Stimulated activated CD8-positive, alpha-beta memory T cell treated with anti-CD3 and anti-CD28 coated beads, Interleukin-12 subunit alpha, Interleukin-12 subunit beta, amount 100 ng/mL, for 24 hours (primary cell): ENCODE measurements at regions not wholly inside any gene's neighbourhood (a gene's known extent, or its start where the extent isn't known, plus 50 kb on each side); places are given as distances from the start of the nearest gene placed in this dataset.

Source experiments
- DNase-seq: peaks from one replicate; pipeline ENCODE4 v3.0.0-alpha.2; 2020; ENCODE audit errors: extremely low read depth

- no peak for DNase-seq
Measured at GRCh38 chr16:85557083-85557970, 55.8 kb upstream of the GSE1 start.

GRCh38 chr16:85557971-85558657 lies 55.0 kb upstream of the GSE1 start:
- DNase-seq = no peak

GRCh38 chr16:85560932-85561247 lies 52.2 kb upstream of the GSE1 start:
- DNase-seq = no peak

GRCh38 chr16:85561248-85562092 lies 51.7 kb upstream of the GSE1 start:
- no peak for DNase-seq

- DNase-seq = no peak
Measured at GRCh38 chr16:85562093-85562786, 50.9 kb upstream of the GSE1 start.

- DNase-seq = no peak
Measured at GRCh38 chr16:85563034-85563433, 50.1 kb upstream of the GSE1 start.
